HG03045 (cell line): ENCODE measurements at regions not wholly inside any gene's neighbourhood (a gene's known extent, or its start where the extent isn't known, plus 50 kb on each side); places are given as distances from the start of the nearest gene placed in this dataset.
A peak's percentile ranks its signal among the peaks of the same experiment; 100 is the strongest.
"Not testable (repeated sequence)": the region's sequence is repeated elsewhere in the genome, so short reads cannot be mapped to it uniquely, and the experiment has no call there.

Experiments used
- ATAC-seq: cut with Tn5 transposase; IDR thresholded peaks from one replicate; pipeline ENCODE4 v1.9.1; 2021; ENCODE audit warnings: mild to moderate bottlenecking, moderate library complexity; ENCODE audit not compliant: unreplicated experiment

DNA sequence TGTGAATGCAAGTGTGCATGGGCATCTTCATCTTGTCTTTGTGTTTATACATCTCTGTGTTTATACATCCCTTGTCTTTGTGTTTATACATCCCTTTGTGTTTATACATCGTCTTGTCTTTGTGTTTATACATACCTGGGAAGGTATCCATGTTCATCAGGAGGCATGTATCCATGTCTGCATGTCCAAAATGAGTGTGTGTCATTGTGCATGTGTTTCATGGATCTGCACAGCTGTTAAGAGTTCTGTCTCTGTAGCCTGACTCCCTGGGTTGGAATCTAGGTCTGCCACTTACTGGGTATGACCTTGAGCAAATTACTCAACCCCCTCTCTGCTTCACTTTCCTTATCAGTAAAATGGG, 50.1 kb upstream of the SIRPA start:
- no peak for ATAC-seq

DNA sequence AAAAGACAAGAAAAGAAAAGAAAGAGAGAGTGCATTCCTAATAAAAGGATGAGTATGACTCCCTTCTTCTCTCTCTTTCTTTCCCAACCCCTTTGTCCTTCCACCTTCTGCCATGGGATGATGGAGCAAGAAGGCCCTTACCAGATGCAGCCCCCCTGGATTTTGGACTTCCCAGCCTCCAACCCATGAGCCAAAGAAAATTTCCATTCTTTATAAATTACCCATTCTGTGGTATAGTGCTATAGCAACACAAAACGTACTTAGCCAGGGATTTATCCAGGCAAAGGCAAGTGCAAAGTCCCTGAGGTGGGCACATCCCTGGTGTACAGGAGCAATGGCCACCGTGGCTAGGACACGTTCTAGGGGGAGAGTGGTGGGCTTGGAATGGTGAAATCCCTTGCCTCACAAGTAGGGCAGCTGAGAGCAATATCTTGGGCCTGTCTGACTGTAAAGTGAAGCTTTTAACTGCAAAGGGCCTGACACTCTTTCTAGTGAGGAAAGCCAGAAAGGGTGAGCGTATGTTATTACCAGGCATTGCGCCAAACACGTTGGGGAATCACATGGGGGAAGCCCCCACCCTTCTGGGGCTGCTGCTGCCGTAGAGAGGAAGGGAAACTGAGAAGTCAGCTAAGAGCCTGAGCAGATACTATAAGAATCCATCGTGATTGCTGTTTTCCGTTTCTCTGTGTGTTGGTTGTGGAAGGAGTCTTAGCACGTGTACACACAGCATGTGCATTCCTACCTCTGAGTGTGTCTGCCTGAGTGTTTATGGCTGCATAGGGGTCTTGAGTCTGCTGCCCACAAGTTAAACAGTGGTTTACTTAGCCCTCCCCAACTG, 50.7 kb upstream of the SIRPA start:
- ATAC-seq = peak; percentile 87

DNA sequence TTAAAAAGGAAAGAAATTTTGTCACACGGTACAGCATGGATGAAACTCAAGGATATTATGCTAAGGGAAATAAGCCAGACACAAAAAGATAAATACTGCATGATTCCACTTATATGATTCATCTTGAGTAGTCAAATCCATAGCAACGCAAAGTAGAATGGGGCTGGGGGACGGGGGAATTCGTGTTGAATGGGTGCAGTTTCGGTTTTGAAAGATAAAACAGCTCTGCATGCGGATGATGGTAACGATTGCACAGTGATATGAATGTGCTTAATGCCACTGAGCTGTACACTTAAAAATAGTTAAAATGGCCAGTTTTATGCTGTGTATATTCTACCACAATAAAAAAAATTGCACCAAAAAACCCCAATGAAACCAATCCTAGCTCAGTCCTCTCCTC, 52.9 kb upstream of the SIRPA start:
- no peak for ATAC-seq

DNA sequence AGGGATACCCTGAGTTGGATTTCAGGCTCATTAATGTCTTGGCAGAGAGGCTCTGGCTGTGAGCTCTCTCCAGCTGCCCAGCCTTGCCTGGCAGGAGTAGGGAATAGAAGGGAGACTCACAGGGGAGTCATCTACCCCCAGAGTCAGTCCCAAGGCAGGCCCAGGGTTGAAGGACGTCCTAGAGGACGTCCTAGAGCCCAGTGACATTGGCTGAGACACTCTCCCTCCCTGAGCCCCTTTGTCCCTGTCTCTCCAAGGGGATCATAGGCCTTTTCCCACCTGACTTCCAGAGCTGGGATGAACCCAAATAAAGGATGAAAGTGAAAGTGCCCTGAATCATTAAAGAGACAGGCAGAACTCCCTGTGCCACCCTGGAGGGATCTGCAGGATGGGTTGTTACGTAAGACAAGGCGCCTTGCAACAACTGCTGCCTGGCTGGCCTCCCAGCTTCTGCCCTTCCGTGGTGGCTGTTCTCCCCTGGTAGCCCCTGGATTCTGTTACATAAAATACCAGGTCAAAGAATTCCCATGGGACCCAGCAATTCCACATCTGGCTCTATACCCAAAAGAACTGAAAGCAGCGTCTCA, 53.6 kb upstream of the SIRPA start:
- no peak for ATAC-seq

DNA sequence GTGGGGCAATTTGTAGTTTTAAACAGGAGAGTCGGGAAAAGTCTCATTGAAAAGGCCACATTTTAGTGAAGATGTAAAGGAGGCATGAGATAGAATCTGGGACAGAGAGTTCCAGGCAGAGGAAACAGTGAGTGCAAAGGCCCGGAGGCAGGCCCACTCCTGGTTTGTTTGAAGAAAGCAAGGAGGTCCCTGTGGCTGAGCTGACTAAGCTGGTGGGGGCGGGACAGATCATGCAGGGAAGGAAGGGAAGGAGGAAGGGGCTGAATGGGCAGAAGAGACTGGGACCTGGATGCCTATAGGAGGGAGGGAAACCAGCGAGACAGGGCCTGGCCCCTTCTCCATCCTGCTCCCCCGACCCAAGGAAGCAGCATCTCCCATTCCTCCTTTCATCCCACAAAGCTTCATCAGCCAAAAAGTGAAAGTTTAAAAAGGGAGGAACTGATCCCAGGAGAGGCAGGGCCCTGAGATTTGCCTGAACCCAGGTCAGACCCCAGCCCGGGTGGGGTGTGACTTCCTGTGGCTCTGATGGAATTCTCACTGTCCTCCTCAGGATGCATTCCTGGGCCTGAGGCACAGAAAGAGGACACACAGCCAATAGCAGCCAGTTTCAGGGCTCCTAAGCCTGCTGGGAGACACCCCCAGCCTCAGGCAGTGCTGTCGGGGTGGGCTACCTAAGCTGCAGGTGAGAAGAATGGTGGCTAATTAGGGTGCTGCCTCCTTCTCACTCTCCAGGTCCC, 54.2 kb upstream of the SIRPA start:
- no peak for ATAC-seq

DNA sequence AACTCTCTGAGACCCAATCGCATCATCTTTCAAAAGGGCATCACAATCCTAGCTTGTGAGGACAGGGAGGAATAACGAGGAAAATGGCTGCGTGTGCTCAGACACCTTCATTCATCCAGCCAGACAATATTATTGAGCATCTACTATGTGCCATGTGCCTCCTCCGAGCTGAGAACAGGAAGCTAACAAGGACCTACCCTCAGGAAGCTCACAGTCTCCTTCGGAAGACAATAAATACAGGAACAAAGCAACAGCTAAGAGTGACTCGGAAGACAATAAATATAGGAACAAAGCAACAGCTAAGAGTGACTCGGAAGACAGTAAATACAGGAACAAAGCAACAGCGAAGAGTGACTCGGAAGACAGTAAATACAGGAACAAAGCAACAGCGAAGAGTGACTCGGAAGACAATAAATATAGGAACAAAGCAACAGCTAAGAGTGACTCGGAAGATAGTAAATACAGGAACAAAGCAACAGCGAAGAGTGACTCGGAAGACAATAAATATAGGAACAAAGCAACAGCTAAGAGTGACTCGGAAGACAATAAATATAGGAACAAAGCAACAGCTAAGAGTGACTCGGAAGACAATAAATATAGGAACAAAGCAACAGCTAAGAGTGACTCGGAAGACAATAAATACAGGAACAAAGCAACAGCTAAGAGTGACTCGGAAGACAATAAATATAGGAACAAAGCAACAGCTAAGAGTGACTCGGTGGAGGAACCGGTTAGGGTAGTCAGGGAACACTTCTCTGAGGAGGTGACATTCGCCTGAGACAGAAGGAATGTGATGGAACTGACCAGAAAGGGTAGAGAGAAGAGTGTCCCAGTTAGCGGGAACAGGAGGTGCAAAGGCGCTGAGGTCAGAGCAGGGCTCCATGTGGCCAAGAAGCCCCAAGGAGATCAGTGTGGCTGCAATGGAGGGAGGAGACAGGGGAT, 55.6 kb upstream of the SIRPA start:
- ATAC-seq = not testable (repeated sequence)

DNA sequence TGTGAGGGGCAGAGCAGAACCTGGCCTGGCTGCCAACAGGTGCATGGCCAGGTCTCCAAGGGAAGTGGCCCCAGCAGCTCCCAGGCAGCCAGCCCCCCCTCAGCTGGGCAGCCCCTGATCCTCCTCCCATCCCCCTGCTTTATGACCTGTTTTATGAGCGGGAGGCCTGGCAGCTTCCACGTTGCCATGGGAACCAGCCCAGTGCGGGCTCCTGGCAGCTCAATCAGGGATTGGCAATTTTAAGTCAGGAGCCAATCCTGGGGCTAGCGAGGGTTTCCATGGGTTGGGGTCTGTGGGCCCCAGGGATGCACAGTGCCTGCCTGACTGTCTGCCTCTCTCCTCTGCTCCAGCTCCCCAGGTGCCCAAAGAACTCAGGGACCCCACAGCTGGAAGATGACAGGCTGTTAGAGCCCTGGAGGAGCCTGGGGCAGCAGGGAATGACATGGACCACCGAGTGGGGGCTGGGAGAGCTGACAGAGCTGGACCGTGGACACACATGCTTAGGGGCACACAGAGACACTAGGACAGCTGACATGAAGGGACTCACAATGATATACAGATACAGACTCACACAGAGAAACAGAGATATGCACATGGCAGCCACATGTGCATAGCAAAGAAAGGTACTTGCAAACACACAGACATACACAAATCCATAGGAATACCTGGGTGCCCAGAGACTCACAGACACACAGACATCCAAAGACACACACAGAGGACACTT, 56.5 kb upstream of the SIRPA start:
- no peak for ATAC-seq

DNA sequence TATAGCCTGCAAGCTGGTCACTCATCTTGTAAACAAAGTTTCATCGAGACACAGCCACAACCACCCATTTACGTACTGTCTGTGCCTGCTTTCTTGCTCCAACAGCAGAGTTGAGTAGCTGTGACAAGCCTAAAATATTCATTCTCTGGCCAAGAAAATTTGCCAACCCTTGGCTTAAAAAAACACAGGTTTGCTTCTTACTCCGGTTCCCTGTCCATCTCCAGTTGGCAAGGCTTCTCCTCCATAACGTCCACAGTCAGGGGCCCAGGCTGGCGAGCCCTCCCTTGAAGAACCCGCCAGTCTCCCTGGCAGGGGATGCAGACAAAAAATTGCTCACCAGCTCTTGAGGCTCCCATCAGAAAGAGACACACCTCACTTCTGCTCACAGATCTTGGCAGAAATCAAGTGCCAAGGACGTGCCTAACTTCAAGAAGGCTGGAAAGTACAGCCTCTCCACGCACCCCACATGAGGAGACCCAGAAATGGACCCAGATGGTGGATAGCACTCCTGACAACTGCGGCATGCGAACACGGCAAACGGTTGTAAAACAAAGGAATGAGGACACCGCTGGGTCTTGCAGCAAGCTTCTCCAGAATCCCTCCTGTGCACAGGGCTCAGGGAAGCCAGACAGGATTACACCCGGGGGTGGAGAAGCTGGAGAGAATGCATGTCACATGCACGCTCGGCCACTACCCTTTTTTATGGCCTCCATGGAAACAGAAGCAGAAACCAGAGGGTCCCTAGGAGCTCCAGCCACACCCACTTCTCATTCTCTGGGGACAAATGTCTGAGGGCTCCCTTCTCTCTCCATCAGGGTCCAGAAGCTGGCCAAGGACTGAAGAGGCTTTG, 59.8 kb upstream of the SIRPA start:
- no peak for ATAC-seq

DNA sequence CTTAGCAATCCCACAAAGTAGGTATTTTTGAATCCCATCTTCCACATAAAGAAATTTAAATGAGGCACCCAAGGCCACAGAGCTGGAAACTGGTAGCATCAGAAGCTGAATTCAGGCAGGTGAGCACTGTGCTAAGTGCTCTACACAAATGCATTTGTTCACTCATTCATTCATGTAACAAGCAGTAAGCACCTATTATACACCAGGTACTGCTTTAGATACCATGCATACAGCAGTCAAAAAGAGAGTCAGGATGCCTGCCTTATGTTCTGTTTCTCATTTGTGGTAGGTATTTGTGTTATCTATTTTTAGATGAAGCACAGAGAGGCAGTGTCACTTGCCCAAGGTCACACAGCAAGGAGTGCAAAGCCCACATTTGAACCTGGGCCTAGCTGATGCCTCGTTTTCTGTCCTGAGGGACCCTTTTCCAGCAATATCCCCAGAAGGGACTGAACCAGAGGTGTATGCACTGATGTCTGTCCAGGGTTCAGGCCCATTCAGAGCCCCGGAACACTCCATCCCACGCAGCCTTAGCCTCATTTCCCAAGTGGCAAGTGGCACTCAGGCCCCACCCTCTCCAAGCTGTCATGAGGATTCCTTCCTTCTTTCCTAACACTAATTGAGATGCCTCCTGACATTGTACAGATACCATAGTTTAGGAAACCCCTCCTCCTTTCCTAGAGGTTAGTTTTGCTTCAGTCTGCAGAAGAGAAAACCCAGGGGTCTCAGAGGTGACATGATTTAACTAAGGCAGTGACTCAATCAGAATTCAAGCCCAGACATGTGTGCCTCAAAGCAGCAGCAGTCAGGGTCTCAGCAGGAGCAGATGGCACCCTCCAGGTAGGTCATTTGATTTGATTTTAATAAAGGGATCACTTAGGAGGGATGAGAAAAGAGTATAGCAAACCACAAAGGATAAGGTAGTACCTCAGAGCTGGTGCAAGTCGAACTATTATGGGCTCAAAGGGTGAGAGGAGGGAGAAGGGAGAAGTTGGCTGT, 61.2 kb upstream of the SIRPA start:
- no peak for ATAC-seq

DNA sequence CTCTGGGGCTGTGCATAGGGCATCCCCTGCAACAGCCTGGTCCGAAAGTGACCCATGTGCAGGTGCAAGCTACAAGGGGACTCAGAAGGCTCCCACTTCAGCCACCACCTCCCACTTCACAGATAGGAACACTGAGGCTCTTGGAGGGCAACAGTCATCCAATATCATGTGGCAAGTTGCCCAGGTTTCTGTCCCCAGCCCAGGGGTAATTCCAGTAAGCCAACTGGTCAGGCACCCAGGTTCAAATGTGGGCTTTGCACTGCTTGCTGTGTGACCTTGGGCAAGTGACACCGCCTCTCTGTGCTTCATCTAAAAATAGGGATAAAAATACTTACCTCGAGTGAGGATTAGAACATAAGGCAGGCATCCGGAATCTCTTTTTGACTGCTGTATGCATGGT, 62.0 kb upstream of the SIRPA start:
- no peak for ATAC-seq

DNA sequence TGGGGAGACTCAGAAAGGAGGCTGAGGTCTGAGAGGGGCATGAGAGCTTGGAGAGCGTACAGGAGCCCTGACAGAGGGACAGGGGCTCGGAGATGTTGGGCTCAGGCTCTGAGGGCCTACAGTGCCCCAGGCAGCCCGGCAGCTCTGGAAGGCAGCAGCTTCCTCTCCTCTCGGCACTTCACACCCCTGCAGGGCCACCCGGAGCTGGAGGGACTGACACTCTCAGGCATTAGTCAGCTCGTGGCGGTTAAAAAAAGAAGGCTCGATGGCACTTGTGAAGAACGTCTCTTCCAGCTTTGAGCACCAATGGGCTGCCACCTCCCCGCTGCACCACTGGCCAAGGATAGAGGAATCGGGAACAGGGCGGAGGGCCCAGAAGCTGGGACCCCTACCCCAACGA, 62.6 kb upstream of the SIRPA start:
- no peak for ATAC-seq

DNA sequence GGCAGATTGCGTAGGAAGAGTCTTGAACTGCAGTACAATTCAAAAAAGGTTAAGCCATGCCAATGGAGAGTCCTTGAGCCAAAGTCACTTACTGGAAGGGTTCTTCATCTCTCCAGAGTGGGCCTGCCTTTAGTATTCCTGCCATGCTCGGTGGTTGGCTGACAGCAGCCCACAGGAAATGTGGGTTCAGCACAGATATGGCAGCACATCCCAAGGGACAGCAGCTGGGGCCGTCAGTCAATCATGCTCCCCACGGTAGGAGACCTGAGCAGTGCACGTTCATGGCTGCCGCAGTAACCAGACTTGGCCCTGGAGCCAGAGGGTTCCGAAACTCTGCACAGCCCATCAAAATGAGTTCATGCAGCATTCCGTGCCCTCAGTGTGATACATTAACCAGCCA, 63.6 kb upstream of the SIRPA start:
- no peak for ATAC-seq

DNA sequence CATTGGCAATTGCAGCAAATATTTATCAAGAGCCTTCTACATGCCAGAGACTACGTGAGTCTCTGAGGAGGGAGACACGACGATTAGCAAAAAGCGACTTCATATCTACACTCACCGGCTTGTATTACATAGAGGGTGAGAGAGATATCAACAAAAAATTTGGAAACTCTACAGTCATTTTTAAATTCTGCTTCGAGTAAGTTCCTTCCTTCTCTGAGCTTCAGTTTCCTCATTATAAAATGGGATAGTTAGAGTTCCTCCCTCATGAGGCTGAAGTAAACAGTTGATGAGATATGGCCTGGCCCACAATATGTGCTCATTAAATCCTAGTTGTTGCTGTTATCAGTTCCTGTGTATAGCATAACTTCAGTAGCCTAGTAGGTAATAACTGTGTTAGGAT, 64.1 kb upstream of the SIRPA start:
- no peak for ATAC-seq

DNA sequence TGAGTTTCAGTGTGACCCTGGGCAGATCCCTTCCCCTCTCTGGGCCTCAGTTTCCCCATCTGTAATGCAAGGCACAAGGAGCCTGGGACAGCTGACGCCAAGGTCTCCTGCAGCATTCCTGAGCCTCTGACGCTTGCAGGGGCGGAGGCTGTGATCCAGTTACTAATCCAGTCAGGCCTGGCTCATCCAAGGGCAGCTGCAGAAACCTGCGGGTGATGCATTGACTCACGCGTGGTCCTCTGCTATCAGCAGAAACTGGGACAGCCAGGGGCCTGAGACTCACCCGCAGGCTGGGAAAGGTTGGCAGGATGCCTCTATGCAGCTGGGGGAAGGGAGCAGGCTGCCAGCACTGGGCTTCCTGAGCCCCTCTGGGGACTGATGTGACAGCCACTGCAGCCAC, 65.0 kb upstream of the SIRPA start:
- ATAC-seq = no peak

DNA sequence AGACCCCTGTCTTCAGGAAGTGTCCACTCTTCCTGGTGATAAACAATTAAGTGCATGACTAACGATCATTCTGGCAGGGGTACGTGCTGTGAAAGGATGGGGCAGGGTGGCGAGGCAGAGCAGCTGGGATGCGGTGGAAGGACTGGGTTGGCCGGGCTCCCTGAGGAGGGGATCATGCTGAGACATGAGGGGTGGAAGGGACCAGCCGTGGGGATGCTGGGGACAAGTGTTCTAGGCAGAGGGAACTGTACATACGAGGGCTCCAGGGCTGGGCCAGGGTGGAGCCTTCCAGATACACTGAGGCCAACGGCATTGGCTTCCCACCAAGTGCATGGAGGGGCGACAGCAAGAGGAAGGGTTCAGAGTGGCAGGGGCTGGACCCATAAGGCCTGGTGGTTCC, 65.7 kb upstream of the SIRPA start:
- no peak for ATAC-seq

DNA sequence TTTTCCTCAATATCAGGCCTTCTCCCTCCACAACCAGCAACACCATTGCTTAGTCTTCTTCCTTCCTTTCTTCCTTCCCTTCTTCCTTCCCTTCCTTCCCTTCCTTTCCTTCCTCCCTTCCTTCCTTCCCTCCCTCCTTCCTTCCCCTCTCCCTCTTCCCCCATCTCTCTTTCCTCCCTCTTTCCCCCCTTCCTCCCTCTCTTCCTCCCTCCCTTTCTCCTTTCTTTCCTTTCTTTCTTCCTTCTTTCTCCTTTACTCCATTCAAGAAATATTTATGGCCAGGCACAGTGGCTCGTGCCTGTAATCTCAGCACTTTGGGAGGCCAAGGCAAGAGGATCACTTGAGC, 66.4 kb upstream of the SIRPA start:
- no peak for ATAC-seq

DNA sequence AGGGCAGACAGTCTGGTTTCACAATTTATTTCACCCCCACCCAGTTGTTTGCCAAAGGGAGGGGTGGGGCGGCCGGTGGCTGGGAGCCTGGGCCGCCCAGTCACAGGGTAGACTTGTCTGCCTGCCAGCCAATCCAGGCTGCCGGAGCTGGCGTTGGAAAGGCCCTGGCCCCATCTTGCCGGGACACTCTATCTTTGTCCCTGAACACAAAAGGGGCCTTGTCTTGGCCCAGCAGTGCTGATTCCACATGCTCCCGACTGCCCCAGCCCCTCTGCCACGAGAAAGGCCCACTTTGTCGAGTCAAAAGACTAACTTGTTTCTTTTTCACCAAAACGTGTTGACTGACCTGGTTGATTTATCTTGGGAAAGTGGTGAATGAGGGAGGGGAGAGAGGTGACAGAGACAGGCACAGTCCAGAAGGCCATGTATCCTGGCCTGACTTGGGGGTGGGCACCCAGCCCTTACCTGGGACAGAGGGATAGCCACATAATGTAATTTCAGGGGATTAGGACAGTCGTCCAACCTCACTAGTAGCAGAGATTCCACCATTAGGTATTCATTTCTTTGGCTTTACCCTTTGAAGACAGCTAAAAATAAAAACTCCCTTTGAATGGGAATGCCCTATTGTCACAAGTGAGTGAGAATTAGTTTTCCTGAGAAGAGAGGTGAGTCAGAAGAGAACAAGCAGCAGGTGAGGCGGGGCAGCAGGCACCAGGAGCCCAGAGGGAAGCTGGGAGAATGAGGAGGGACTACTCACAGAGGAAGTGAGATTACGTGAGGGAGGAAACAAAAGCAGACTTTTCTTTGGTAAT, 67.0 kb upstream of the SIRPA start:
- ATAC-seq = no peak
